ENCODE measurements at regions not wholly inside any gene's neighbourhood (a gene's known extent, or its start where the extent isn't known, plus 50 kb on each side); places are given as distances from the start of the nearest gene placed in this dataset.

- no peaks in the 10 kb centered on the region for H3K9me3 ChIP-seq (ENCODE audit: insufficient read depth, low read depth, low read length)
- H3K4me3 ChIP-seq (ENCODE audit: low read length), result no peak overlapping the region
- H3K27ac ChIP-seq (ENCODE audit: low read depth, low read length), result peak overlapping the region; percentile 63
- no peaks in the 10 kb centered on the region for H3K36me3 ChIP-seq (ENCODE audit: insufficient read depth, low read length)
- peak overlapping the region; percentile 5; the same call in 1 of the 2 replicates for H3K9ac ChIP-seq (ENCODE audit: low read depth, low read length)
- peaks cover 15% of the 10 kb centered on the region for H3K4me1 ChIP-seq (ENCODE audit: insufficient read depth, low read length)
- 66% methylated on average over 4 of the region's 4 CpGs for WGBS
- no peaks in the 10 kb centered on the region for H3K27me3 ChIP-seq (ENCODE audit: insufficient read depth, low read length)
Observed at GRCh38 chr15:87764461-87765240, 491.9 kb downstream of the NTRK3 start.

- no peaks in the 10 kb centered on the region for H3K9me3 ChIP-seq (ENCODE audit: insufficient read depth, low read depth, low read length)
- H3K27ac ChIP-seq (ENCODE audit: low read depth, low read length), result peak overlapping the region; percentile 63
- no peaks in the 10 kb centered on the region for H3K27me3 ChIP-seq (ENCODE audit: insufficient read depth, low read length)
- 70% methylated on average over 9 of the region's 9 CpGs for WGBS
- H3K9ac ChIP-seq (ENCODE audit: low read depth, low read length), result no peak overlapping the region
- H3K4me1 ChIP-seq (ENCODE audit: insufficient read depth, low read length), result peaks cover 15% of the 10 kb centered on the region
- H3K36me3 ChIP-seq (ENCODE audit: insufficient read depth, low read length), result no peaks in the 10 kb centered on the region
- no peak overlapping the region for H3K4me3 ChIP-seq (ENCODE audit: low read length)
Observed at GRCh38 chr15:87763837-87764236, 492.7 kb downstream of the NTRK3 start.

GRCh38 chr15:87761736-87762509 is 494.6 kb downstream of the NTRK3 start:
- Histone ChIP-seq H3K9me3 (ENCODE audit: insufficient read depth, low read depth, low read length) (no peaks in the 10 kb centered on the region), H3K9ac (ENCODE audit: low read depth, low read length) (no peak overlapping the region), H3K4me1 (ENCODE audit: insufficient read depth, low read length) (peaks cover 15% of the 10 kb centered on the region), H3K27ac (ENCODE audit: low read depth, low read length) (no peak overlapping the region), H3K27me3 (ENCODE audit: insufficient read depth, low read length) (no peaks in the 10 kb centered on the region), H3K4me3 (ENCODE audit: low read length) (no peak overlapping the region), H3K36me3 (ENCODE audit: insufficient read depth, low read length) (no peaks in the 10 kb centered on the region)
- WGBS, result 96% methylated on average over 4 of the region's 4 CpGs

DNA sequence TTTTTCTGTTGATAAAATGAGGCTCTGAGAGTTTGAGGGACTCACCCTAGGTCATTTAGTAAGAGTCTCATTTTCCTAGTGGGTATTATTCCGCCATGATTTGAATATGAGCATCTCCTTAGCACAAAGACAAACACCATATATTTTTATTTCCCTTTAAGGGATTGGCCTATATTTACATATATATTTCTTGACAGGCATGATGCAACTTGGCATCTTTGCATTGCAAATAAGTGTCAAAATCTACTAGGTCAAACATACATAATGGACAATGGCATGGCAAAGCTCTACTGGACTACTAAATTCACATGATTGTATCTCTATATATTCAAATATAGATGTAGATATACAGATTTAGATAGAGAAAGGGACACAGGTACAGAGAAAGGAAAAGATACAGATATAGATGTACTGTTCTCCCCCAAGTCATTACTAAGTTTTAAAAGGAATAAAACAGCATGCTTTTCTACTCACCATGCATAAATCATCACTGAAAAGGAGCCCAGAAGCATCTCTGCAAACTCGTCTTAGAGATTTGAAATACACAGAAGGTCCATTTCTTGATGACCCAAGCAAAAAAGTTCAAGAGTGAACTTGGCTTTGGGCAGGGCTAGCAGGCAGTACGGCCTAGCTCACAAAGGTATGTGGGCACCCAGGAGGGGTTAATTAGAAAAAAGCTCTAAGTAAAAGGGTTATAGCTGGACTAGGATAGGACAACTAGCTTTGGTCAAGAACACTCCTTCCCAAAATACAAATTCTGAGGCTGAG is 495.8 kb downstream of the NTRK3 start:
- H3K9me3 ChIP-seq (ENCODE audit: insufficient read depth, low read depth, low read length), result no peaks in the 10 kb centered on the region
- H3K4me1 ChIP-seq (ENCODE audit: insufficient read depth, low read length), result peaks cover 15% of the 10 kb centered on the region
- WGBS, result 97% methylated on average over 3 of the region's 3 CpGs
- H3K36me3 ChIP-seq (ENCODE audit: insufficient read depth, low read length), result no peaks in the 10 kb centered on the region
- H3K4me3 ChIP-seq (ENCODE audit: low read length), result no peak overlapping the region
- H3K9ac ChIP-seq (ENCODE audit: low read depth, low read length), result no peak overlapping the region
- no peaks in the 10 kb centered on the region for H3K27me3 ChIP-seq (ENCODE audit: insufficient read depth, low read length)
- H3K27ac ChIP-seq (ENCODE audit: low read depth, low read length), result no peak overlapping the region

DNA sequence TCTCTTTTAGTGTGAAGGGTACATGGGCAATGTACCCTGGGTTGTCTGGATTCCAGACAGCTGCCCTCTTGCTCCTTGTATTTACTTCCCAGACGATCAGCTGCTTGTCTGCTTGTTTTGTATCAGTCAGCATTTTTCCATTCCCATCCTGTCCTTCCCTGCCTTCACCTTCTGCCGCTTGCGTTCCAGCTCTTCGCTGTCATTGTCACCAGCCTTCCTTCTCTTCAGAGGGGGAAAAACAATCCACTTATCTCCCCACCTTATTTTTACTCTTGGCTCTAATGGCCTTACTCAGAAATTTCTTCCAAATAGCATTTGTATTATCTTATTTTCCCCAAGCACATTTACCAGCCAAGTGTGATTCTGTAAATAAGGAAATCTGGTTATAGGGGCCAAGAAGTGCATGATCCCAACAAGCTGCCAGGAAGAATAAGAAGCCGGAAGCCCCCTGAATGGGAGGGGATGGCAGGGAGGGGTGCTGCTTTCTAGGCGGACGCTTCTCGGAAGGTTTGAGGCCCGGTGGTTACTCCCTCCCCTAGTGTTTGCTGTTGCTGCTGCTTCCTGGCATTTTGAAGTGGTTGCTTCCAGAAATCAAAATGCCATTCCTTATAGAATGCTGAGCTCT is 497.6 kb downstream of the NTRK3 start:
- Histone ChIP-seq H3K4me3 (ENCODE audit: low read length) (no peak overlapping the region), H3K9me3 (ENCODE audit: insufficient read depth, low read depth, low read length) (no peaks in the 10 kb centered on the region), H3K27me3 (ENCODE audit: insufficient read depth, low read length) (no peaks in the 10 kb centered on the region), H3K36me3 (ENCODE audit: insufficient read depth, low read length) (no peaks in the 10 kb centered on the region), H3K4me1 (ENCODE audit: insufficient read depth, low read length) (peaks cover 4% of the 10 kb centered on the region; the same call in 1 of the 2 replicates), H3K27ac (ENCODE audit: low read depth, low read length) (no peak overlapping the region), H3K9ac (ENCODE audit: low read depth, low read length) (no peak overlapping the region)
- WGBS, result 88% methylated on average over 9 of the region's 9 CpGs

DNA sequence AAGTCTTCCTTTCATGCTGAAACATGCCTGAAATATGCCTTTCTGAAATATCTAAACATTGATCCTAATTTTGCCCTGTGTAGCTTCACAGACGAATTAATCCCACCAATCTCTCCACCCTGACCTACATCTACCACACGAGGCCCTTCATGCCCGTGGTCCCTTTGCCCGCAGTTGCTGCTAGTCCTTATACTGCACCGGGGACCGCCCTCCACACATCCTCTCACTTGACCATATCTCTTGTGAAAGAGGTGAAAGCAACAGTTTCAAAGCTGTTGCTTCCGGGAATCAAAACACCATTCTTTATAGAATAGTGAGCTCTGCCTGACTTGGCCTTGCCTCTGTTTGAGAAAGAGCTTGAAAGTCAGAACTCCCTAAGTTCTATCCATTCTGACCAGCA is 499.5 kb downstream of the NTRK3 start:
- Histone ChIP-seq H3K27ac (ENCODE audit: low read depth, low read length) (no peak overlapping the region), H3K4me1 (ENCODE audit: insufficient read depth, low read length) (no peaks in the 10 kb centered on the region), H3K9me3 (ENCODE audit: insufficient read depth, low read depth, low read length) (no peaks in the 10 kb centered on the region), H3K27me3 (ENCODE audit: insufficient read depth, low read length) (no peaks in the 10 kb centered on the region), H3K4me3 (ENCODE audit: low read length) (no peak overlapping the region), H3K9ac (ENCODE audit: low read depth, low read length) (no peak overlapping the region), H3K36me3 (ENCODE audit: insufficient read depth, low read length) (no peaks in the 10 kb centered on the region)
- 90% methylated on average over 7 of the region's 7 CpGs for WGBS

DNA sequence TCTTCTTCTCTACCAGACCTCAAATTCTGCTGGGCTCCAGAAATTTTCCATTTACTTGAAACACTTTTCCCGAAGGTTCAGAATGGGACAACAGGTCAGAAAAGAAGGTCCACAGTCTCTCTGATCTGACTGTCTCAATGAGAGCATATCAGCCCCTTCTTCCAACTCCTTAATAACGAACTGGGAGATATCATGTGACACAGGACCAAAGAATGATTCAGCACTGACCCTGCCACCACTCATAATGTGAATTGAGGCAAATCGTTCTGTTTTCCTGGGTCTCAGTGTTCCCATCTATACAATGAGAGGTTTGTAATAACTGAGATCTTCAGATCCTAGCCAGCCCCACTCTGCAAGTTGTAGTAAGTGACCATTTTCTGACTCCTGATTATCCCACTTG is 500.5 kb downstream of the NTRK3 start:
- no peaks in the 10 kb centered on the region for H3K36me3 ChIP-seq (ENCODE audit: insufficient read depth, low read length)
- 87% methylated on average over 3 of the region's 3 CpGs for WGBS
- no peak overlapping the region for H3K4me3 ChIP-seq (ENCODE audit: low read length)
- H3K4me1 ChIP-seq (ENCODE audit: insufficient read depth, low read length), result no peaks in the 10 kb centered on the region
- no peak overlapping the region for H3K27ac ChIP-seq (ENCODE audit: low read depth, low read length)
- no peaks in the 10 kb centered on the region for H3K9me3 ChIP-seq (ENCODE audit: insufficient read depth, low read depth, low read length)
- no peak overlapping the region for H3K9ac ChIP-seq (ENCODE audit: low read depth, low read length)
- H3K27me3 ChIP-seq (ENCODE audit: insufficient read depth, low read length), result no peaks in the 10 kb centered on the region

GRCh38 chr15:87755226-87755625 is 501.3 kb downstream of the NTRK3 start:
- no peak overlapping the region for H3K4me3 ChIP-seq (ENCODE audit: low read length)
- H3K9ac ChIP-seq (ENCODE audit: low read depth, low read length), result no peak overlapping the region
- 87% methylated on average over 4 of the region's 4 CpGs for WGBS
- H3K9me3 ChIP-seq (ENCODE audit: insufficient read depth, low read depth, low read length), result no peaks in the 10 kb centered on the region
- no peaks in the 10 kb centered on the region for H3K27me3 ChIP-seq (ENCODE audit: insufficient read depth, low read length)
- no peak overlapping the region for H3K27ac ChIP-seq (ENCODE audit: low read depth, low read length)
- no peaks in the 10 kb centered on the region for H3K36me3 ChIP-seq (ENCODE audit: insufficient read depth, low read length)
- H3K4me1 ChIP-seq (ENCODE audit: insufficient read depth, low read length), result no peaks in the 10 kb centered on the region

DNA sequence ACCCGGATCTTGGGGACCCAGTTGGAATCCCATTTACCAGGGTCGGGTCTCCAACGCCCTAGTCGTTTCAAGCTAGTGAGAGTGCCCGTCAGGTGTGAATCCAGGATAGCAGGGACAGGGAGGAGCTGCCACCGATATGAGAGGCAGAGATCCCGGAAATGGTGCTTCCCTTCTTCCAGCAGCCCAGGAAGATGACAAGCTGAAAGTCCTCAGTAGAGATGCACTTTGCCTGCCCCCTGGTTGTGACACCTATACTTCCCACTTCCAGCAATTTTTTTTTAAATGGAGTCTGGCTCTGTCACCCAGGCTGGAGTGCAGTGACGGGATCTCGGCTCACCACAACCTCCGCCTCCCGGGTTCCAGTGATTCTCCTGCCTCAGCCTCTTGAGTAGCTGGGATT is 503.0 kb downstream of the NTRK3 start:
- Histone ChIP-seq H3K9me3 (ENCODE audit: insufficient read depth, low read depth, low read length) (no peaks in the 10 kb centered on the region), H3K9ac (ENCODE audit: low read depth, low read length) (no peak overlapping the region), H3K27ac (ENCODE audit: low read depth, low read length) (no peak overlapping the region), H3K36me3 (ENCODE audit: insufficient read depth, low read length) (no peaks in the 10 kb centered on the region), H3K4me1 (ENCODE audit: insufficient read depth, low read length) (no peaks in the 10 kb centered on the region), H3K4me3 (ENCODE audit: low read length) (no peak overlapping the region), H3K27me3 (ENCODE audit: insufficient read depth, low read length) (no peaks in the 10 kb centered on the region)
- 87% methylated on average over 11 of the region's 11 CpGs for WGBS

GRCh38 chr15:87752250-87752951 is 504.1 kb downstream of the NTRK3 start:
- Histone ChIP-seq H3K4me3 (ENCODE audit: low read length) (no peak overlapping the region), H3K9ac (ENCODE audit: low read depth, low read length) (no peak overlapping the region), H3K27ac (ENCODE audit: low read depth, low read length) (no peak overlapping the region), H3K27me3 (ENCODE audit: insufficient read depth, low read length) (no peaks in the 10 kb centered on the region), H3K36me3 (ENCODE audit: insufficient read depth, low read length) (no peaks in the 10 kb centered on the region), H3K4me1 (ENCODE audit: insufficient read depth, low read length) (no peaks in the 10 kb centered on the region), H3K9me3 (ENCODE audit: insufficient read depth, low read depth, low read length) (no peaks in the 10 kb centered on the region)
- WGBS, result 91% methylated on average over 4 of the region's 5 CpGs

Measured in HUES64 (cell line).